Lung (tissue), 11 donors: ENCODE measurements at regions not wholly inside any gene's neighbourhood (a gene's known extent, or its start where the extent isn't known, plus 50 kb on each side); places are given as distances from the start of the nearest gene placed in this dataset.

Source experiments
- ATAC-seq: fragments of 200-7000 bp; cut with Tn5 transposase; one replicate; pipeline ENCODE4 v1.9.1; 2020; ENCODE audit warnings: moderate number of reproducible peaks; ENCODE audit not compliant: insufficient read depth, low FRiP score
- DNase-seq, 3 donors: peaks; one replicate each; pipeline ENCODE4 v3.0.0-alpha.2; 2013 to 2017
- H3K27ac ChIP-seq, 2 donors: one replicate each; pipeline ENCODE4 v1.5.1; 2013; ENCODE audit warnings: mild to moderate bottlenecking in 2 of 2, moderate library complexity in 2 of 2, control low read depth in 1 of 2, inconsistent platforms in 1 of 2, low read depth in 1 of 2, low read length in 1 of 2
- H3K27me3 ChIP-seq, 3 donors: one replicate each; pipeline ENCODE4 v1.5.1; 2013; ENCODE audit warnings: low read length in 2 of 3; ENCODE audit not compliant: control insufficient read depth in 3 of 3, insufficient read depth in 3 of 3
- H3K36me3 ChIP-seq, 4 donors: one replicate each; pipeline ENCODE4 v1.5.1; 2013; ENCODE audit warnings: low read length in 4 of 4, mild to moderate bottlenecking in 1 of 4, moderate library complexity in 1 of 4; ENCODE audit not compliant: control insufficient read depth in 4 of 4, insufficient read depth in 4 of 4
- H3K4me1 ChIP-seq, 5 donors: one replicate each; pipeline ENCODE4 v1.5.1; 2013; ENCODE audit warnings: low read length in 5 of 5, mild to moderate bottlenecking in 2 of 5, moderate library complexity in 1 of 5; ENCODE audit not compliant: control insufficient read depth in 5 of 5, insufficient read depth in 5 of 5
- H3K4me3 ChIP-seq: one replicate; pipeline ENCODE4 v1.5.1; 2013; ENCODE audit warnings: mild to moderate bottlenecking, control low read depth, moderate library complexity
- H3K9ac ChIP-seq, 2 donors: one replicate each; pipeline ENCODE4 v1.5.1; 2013; ENCODE audit warnings: low read length in 2 of 2, control low read depth in 1 of 2; ENCODE audit not compliant: insufficient read depth in 1 of 2
- H3K9me3 ChIP-seq, 4 donors: one replicate each; pipeline ENCODE4 v1.5.1; 2013; ENCODE audit warnings: low read length in 3 of 4, mild to moderate bottlenecking in 1 of 4, moderate library complexity in 1 of 4; ENCODE audit not compliant: control insufficient read depth in 4 of 4, insufficient read depth in 3 of 4
- WGBS, 2 donors: extraction: QIAGEN DNeasy Blood & Tissue Kit; methylation state at CpG; one replicate each; pipeline ENCODE4 v1.1.7; 2013; 5-methylcytosine and 5-hydroxymethylcytosine counted together
- TF ChIP-seq, protein P1 (sequence below): IDR thresholded peaks from 2 replicates; pipeline ENCODE4 v1.5.1; 2012; ENCODE audit warnings: mild to moderate bottlenecking; ENCODE audit errors: control extremely low read depth, extremely low read depth
- donor health status: control.
- donor health status: control.
- donor health status: Bipolar disorder and iron deficiency.
- donor health status: healthy.
- donor health status: DM: yes; HTN: yes; CAD: no.

DNA sequence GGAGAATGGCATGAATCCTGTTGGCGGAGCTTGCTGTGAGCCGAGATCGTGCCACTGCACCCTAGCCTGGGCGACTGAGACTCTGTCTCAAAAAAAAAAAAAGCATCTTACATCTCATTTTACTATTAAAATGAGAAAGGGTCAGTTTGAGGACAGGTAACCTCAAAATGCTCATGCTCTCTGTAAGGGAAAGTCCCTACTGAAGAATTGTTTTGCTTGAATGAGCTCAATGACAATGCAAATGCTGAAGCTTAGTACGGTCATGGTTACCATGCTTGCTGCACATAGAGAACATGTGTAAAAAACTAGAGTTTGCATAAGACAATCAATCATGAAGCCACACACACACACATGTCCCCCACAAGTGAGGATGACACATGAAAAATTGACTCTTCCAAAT lies 541.8 kb upstream of the AMELY start:
- ATAC-seq (no peak), DNase-seq (no peak)
- no peaks in the 10 kb centered on the region for H3K36me3 ChIP-seq
- no peaks in the 10 kb centered on the region for H3K27me3 ChIP-seq
- H3K4me1 ChIP-seq, result no peaks in the 10 kb centered on the region
- H3K9ac ChIP-seq, result no peak overlapping the region
- H3K27ac ChIP-seq, result no peak overlapping the region
- H3K4me3 ChIP-seq, result no peak overlapping the region
- TF ChIP-seq, protein P1, sequence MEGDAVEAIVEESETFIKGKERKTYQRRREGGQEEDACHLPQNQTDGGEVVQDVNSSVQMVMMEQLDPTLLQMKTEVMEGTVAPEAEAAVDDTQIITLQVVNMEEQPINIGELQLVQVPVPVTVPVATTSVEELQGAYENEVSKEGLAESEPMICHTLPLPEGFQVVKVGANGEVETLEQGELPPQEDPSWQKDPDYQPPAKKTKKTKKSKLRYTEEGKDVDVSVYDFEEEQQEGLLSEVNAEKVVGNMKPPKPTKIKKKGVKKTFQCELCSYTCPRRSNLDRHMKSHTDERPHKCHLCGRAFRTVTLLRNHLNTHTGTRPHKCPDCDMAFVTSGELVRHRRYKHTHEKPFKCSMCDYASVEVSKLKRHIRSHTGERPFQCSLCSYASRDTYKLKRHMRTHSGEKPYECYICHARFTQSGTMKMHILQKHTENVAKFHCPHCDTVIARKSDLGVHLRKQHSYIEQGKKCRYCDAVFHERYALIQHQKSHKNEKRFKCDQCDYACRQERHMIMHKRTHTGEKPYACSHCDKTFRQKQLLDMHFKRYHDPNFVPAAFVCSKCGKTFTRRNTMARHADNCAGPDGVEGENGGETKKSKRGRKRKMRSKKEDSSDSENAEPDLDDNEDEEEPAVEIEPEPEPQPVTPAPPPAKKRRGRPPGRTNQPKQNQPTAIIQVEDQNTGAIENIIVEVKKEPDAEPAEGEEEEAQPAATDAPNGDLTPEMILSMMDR, result no peak
- H3K9me3 ChIP-seq, result no peaks in the 10 kb centered on the region
- 96% methylated on average over 5 of the region's 5 CpGs; no CpG with 5 or more reads in 1 of the 2 donors for WGBS, 2 donors

DNA sequence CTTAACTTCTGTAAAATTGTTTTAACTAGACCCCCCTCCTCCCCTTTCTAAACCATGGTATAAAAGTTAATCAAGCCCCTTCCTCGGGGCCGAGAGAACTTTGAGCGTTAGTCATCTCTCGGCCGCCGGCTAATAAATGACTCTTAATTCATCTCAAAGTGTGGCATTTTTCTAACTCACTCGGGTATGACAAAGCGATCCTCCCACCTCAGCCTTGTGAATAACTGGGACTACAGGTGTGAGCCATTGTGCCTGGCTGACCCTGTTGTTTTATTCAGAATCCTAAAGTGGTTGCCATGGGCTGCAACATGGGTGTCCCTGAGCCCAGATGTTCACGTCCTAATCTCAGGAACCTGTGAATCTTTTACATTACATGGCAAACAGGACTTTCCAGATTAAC lies 540.7 kb upstream of the AMELY start:
- no peaks in the 10 kb centered on the region for H3K4me1 ChIP-seq
- ATAC-seq (no peak), DNase-seq (no peak)
- no peak overlapping the region for H3K9ac ChIP-seq
- 84% methylated on average over 9 of the region's 9 CpGs; no CpG with 5 or more reads in 1 of the 2 donors for WGBS, 2 donors
- TF ChIP-seq, protein P1, result no peak
- no peak overlapping the region for H3K4me3 ChIP-seq
- no peaks in the 10 kb centered on the region for H3K36me3 ChIP-seq
- H3K9me3 ChIP-seq, result no peaks in the 10 kb centered on the region
- no peaks in the 10 kb centered on the region for H3K27me3 ChIP-seq
- no peak overlapping the region for H3K27ac ChIP-seq

DNA sequence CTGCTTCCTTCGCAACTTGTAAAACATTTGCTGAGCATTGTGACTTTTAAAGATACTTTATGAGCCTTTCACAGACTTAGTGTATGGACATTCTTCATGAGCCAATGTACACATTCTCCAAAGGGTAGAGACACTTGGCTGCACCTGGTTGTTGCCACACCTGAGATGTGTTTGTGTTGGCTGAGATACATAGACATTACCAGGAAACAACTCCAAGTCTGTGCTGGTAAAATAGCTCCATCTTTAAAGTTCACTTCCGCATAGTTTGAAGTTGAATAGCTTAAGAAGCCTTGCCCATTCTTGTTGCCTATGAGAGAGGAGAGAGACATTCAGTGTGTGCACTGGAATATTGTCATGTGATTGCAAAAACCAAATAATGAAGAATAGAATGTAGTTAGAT lies 538.3 kb upstream of the AMELY start:
- no peaks in the 10 kb centered on the region for H3K27me3 ChIP-seq
- H3K4me3 ChIP-seq, result no peak overlapping the region
- no peaks in the 10 kb centered on the region for H3K4me1 ChIP-seq
- H3K36me3 ChIP-seq, result no peaks in the 10 kb centered on the region
- no peaks in the 10 kb centered on the region for H3K9me3 ChIP-seq
- DNase-seq (no peak), ATAC-seq (no peak)
- H3K27ac ChIP-seq, result no peak overlapping the region
- no peak overlapping the region for H3K9ac ChIP-seq
- WGBS, 2 donors, result 88% methylated on average over 2 of the region's 2 CpGs; no CpG with 5 or more reads in 1 of the 2 donors
- TF ChIP-seq, protein P1, result no peak

DNA sequence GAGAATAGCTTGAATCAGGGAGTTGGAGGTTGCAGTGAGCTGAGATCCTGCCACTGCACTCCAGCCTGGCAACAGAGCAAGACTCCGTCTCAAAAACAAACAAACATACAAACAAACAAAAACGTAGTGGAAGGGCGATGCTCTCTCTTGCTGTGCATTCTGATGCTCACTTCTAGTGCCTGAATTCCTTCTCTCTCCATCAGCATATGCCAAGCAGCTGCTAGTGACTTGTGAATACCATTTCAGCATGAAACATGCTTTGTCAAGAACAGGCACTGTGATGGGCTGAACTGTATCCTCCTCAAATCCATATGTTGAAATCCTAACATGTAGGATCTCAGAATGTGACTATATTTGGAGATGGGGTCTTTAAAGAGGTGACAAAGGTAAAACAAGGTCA lies 537.1 kb upstream of the AMELY start:
- WGBS, 2 donors, result 84% methylated on average over 3 of the region's 3 CpGs; no CpG with 5 or more reads in 1 of the 2 donors
- no peak overlapping the region for H3K9ac ChIP-seq
- no peak overlapping the region for H3K4me3 ChIP-seq
- no peaks in the 10 kb centered on the region for H3K36me3 ChIP-seq
- ATAC-seq (no peak), DNase-seq (no peak)
- no peaks in the 10 kb centered on the region for H3K4me1 ChIP-seq
- no peaks in the 10 kb centered on the region for H3K27me3 ChIP-seq
- TF ChIP-seq, protein P1, result no peak
- no peaks in the 10 kb centered on the region for H3K9me3 ChIP-seq
- H3K27ac ChIP-seq, result no peak overlapping the region
